ENCODE measurements at regions not wholly inside any gene's neighbourhood (a gene's known extent, or its start where the extent isn't known, plus 50 kb on each side); places are given as distances from the start of the nearest gene placed in this dataset.

- H3K4me3 ChIP-seq (ENCODE audit: low read depth, low read length): no peak overlapping the region
- no peak for DNase-seq (ENCODE audit: low read depth)
- TF ChIP-seq CTCF (IDR thresholded peaks at IDR 0.05; ENCODE audit: insufficient read depth, low read depth, low read length): no peak
Observed at GRCh38 chr21:17978895-17979294, 159.7 kb upstream of the C21orf91 start.

- DNase-seq (ENCODE audit: low read depth): no peak
- H3K4me3 ChIP-seq (ENCODE audit: low read depth, low read length): no peak overlapping the region
- TF ChIP-seq CTCF (IDR thresholded peaks at IDR 0.05; ENCODE audit: insufficient read depth, low read depth, low read length): no peak
Observed at GRCh38 chr21:17976691-17977090, 157.5 kb upstream of the C21orf91 start.

GRCh38 chr21:17976139-17976538, 157.0 kb upstream of the C21orf91 start:
- TF ChIP-seq CTCF (IDR thresholded peaks at IDR 0.05; ENCODE audit: insufficient read depth, low read depth, low read length): no peak

GRCh38 chr21:17967319-17967718, 148.2 kb upstream of the C21orf91 start:
- TF ChIP-seq CTCF (IDR thresholded peaks at IDR 0.05; ENCODE audit: insufficient read depth, low read depth, low read length): no peak
- no peak overlapping the region for H3K4me3 ChIP-seq (ENCODE audit: low read depth, low read length)
- DNase-seq (ENCODE audit: low read depth): no peak

More at GRCh38 chr21:17976139-17976538, 157.0 kb upstream of the C21orf91 start:
- DNase-seq (ENCODE audit: low read depth): no peak
- no peak overlapping the region for H3K4me3 ChIP-seq (ENCODE audit: low read depth, low read length)

- DNase-seq (ENCODE audit: low read depth): no peak
- no peak overlapping the region for H3K4me3 ChIP-seq (ENCODE audit: low read depth, low read length)
- no peak for TF ChIP-seq CTCF (IDR thresholded peaks at IDR 0.05; ENCODE audit: insufficient read depth, low read depth, low read length)
Observed at GRCh38 chr21:17964716-17965115, 145.6 kb upstream of the C21orf91 start.

GRCh38 chr21:17964199-17964598, 145.0 kb upstream of the C21orf91 start:
- no peak for TF ChIP-seq CTCF (IDR thresholded peaks at IDR 0.05; ENCODE audit: insufficient read depth, low read depth, low read length)
- H3K4me3 ChIP-seq (ENCODE audit: low read depth, low read length): no peak overlapping the region
- DNase-seq (ENCODE audit: low read depth): no peak

GRCh38 chr21:17950591-17950990, 131.4 kb upstream of the C21orf91 start:
- no peak for TF ChIP-seq CTCF (IDR thresholded peaks at IDR 0.05; ENCODE audit: insufficient read depth, low read depth, low read length)
- DNase-seq (ENCODE audit: low read depth): no peak
- H3K4me3 ChIP-seq (ENCODE audit: low read depth, low read length): no peak overlapping the region
